ENCODE measurements at regions not wholly inside any gene's neighbourhood (a gene's known extent, or its start where the extent isn't known, plus 50 kb on each side); places are given as distances from the start of the nearest gene placed in this dataset.
"Not testable (repeated sequence)": the region's sequence is repeated elsewhere in the genome, so short reads cannot be mapped to it uniquely, and the experiment has no call there.

DNA sequence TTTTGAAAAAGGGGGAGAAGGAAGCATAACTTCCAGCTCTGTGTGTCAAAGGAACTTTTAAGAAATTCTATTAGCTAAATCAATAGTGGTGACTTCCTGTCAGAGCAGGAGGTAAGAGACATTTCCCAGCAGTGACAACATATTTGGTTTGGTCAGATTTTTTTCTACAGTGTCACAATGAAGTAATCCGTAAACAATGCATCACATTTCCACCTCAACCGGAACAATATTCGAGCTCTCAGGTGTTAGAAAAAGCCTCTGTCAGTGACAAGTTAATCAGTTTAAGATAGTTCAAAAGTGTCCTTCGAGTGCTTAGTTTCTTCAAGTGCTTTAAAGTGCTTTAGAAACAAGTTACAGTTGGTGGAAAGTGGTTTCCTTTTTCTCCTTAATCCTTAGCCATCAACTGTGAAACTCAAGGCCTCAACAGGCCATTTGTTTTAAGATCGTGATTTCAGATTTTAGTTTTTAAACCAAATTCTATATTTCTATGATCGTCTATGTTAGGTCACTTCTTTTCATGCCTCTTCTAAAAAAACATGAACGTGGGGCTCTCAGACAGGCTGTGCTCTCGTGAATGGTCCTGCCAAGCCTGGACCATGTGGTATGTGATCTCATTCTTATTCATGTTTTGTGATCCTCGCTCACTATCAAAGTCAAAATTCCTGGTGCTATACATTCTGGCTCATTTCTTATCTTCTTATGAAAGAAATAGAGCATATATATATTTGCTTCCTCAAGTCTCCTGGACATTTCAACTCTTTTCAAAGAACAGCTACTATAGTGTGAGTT is 181.9 kb upstream of the HMHB1 start:
- DNase-seq (ENCODE audit: low read depth): no peak

GRCh38 chr5:143625048-143625447 is 186.9 kb upstream of the HMHB1 start:
- not testable (repeated sequence) for DNase-seq (ENCODE audit: low read depth)

- no peak for DNase-seq (ENCODE audit: low read depth)
Observed at GRCh38 chr5:143624465-143624864, 187.5 kb upstream of the HMHB1 start.

DNA sequence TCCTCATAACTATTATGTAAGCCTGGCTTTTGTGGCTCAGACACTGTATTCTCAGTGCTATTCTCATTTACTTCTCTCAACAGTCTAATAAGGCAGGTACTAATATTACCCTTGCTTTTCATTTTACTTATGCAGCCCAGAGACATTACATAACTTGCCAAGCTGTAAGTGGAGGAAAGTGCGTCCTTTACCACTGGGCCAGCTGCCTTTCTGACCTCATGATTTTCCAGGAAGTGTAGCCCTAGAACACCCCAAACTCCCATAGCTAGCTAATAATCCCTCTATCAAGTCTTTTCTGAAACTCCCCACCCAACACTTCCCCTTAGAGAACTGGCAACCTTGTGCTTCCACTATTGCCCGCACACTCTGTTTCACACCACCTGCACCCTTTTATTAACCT is 192.9 kb upstream of the HMHB1 start:
- DNase-seq (ENCODE audit: low read depth): no peak

DNA sequence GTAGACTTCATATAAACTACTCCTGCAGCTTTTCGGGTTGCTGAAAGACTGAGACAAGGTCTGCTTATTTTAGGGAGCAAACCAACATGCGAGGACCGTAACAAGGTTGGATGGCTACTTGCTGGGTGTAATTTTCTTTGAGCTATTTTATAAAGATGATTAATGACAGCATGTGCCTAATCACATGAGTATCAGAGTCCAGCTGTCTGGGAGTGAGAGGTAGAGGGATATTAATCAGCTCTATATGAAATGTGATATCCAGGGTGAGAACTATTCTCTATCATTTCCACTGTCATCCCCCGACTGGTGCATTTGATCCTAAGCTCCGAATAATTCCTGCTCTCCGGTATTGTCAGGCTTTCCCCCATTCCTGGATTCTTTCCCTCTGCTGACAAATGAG is 193.8 kb upstream of the HMHB1 start:
- DNase-seq (ENCODE audit: low read depth): no peak

GRCh38 chr5:143614831-143615230 is 197.1 kb upstream of the HMHB1 start:
- no peak for DNase-seq (ENCODE audit: low read depth)

GRCh38 chr5:143613329-143613728 is 198.6 kb upstream of the HMHB1 start:
- DNase-seq (ENCODE audit: low read depth): no peak

DNA sequence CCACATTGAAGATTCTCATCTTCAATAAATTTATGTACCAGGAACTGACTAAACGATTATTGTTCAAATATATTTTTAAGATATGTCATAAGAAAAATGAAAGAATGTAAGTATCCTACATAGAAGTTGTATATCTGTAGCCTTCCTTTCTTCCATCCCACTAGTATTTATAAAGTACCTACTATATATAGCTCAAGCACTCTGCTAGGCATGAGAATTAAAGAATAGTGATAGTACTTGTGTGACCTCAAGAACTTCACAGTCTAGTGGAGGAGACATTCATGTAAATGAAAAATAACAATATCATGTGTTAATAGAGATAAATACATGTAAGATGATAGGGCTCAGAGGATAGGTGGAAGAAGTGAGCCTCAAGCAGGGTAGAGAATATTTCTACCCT is 201.0 kb upstream of the HMHB1 start:
- DNase-seq (ENCODE audit: low read depth): no peak

- no peak for DNase-seq (ENCODE audit: low read depth)
Observed at GRCh38 chr5:143606043-143606752, 202.7 kb upstream of the NR3C1 start.

GRCh38 chr5:143605403-143606005 is 202.0 kb upstream of the NR3C1 start:
- DNase-seq (ENCODE audit: low read depth): no peak

DNA sequence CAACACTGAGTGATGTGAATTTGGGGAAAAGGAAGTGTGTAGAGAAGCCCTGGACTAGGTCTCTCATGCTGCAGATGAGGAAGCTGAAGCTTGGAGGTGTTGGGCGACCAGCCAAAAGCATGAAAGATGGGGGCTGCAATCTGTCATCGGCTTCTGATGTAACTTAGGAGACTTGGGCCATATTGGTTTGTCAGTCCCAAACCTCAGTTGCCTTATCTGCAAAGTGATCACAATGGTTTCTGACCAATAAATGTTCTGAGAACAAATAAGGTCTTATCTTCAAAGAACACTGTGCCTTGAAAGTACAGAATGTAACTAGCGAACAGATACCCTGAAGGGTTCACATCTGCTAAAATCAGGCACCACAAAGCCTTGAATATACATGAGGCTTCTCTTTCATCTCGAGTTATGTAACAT is 198.4 kb upstream of the NR3C1 start:
- no peak for DNase-seq (ENCODE audit: low read depth)

DNA sequence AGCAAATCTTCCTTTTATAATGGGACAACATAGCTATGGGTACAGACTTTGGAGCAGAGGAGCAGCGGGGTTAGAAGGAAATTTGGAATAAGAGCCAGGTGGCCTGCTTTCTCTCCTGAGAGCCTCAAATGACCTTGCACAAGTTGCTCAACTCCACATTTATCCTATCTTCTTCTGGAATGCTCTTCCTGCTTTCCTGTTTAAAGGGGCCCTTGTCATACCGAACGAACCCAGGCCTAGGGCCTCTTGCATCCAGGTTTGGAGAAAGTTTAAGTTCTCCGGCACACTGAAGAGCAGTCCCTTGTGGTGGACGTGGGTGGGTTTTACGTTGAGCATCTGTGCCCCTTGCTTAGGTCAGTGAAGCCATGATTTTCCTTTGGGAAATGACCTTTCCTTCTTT is 197.9 kb upstream of the NR3C1 start:
- DNase-seq (ENCODE audit: low read depth): no peak

DNA sequence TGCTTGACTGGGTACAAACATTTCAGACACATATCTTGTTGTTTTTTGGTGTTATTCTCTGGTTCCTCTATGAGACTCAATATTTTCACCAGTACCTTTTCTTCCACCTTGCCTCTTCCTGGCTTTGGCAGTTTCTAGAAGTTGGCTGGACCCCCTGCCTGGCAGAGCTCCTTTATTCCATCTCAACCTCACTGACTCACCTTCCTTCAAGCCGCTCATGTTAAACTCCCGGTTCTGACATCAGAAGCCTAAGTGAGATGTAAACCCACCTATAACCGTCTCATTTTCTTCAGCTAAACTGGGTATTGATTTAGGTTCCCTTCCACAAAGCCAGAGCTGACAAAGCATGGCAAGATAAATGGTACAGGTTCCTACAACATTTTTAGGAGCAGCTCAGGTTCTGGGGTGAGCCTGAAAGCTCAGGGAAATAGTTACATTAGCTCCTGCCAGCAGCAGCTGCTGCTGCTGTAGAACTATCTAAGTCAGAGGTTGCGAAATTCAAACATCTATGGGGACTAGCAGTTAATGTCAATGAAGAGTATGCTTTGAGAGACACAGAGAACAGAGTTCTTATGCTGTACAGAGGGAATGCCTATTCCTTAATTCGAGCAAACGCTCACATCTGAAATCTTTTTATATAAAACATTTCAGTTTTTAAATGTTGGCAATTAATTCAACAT is 197.1 kb upstream of the NR3C1 start:
- no peak for DNase-seq (ENCODE audit: low read depth)

DNA sequence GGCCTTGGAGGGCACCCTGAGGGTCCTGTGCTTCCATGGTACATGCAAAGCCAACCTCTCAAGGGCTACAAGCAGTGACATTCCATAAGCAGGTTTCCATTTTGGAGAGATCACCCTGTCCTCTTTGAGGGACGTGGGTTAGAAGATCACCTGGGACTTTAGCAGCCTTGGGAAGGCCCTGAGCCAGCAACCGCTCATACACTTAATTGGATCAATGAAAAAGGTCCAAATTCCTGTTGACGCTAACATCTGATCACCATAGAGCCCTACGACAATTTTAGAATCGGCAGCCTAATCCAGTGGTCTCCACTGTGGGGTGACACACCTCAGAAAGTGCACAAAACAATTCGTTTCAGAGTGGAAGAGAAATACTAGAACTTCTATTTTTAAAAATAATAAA is 196.0 kb upstream of the NR3C1 start:
- no peak for DNase-seq (ENCODE audit: low read depth)

- no peak for DNase-seq (ENCODE audit: low read depth)
Observed at GRCh38 chr5:143596824-143597223, 193.3 kb upstream of the NR3C1 start.

GRCh38 chr5:143594902-143595818 is 191.7 kb upstream of the NR3C1 start:
- DNase-seq (ENCODE audit: low read depth): no peak

- DNase-seq (ENCODE audit: low read depth): no peak
Observed at GRCh38 chr5:143593723-143594122, 190.2 kb upstream of the NR3C1 start.

DNA sequence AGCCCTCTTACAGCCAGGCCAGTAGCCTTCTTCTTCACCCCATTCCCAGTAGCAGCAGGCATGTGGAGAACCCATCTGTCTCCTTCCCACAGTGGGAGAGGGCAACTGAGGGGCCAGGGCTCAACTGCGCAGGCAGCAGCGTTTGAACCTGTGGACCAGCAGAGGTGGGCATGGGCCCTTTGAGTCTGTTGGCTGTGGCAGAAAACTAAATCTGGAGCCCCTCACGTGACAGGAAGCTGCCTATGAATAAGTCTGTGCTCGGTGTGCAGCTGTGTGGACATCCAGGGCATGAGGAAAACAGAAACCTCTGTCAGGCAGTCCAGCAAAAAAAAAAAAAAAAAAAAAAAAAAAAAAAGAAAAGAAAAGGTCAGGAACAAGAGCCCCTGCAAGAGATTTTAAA is 189.2 kb upstream of the NR3C1 start:
- DNase-seq (ENCODE audit: low read depth): no peak

GRCh38 chr5:143588933-143589662 is 185.6 kb upstream of the NR3C1 start:
- no peak for DNase-seq (ENCODE audit: low read depth)

DNA sequence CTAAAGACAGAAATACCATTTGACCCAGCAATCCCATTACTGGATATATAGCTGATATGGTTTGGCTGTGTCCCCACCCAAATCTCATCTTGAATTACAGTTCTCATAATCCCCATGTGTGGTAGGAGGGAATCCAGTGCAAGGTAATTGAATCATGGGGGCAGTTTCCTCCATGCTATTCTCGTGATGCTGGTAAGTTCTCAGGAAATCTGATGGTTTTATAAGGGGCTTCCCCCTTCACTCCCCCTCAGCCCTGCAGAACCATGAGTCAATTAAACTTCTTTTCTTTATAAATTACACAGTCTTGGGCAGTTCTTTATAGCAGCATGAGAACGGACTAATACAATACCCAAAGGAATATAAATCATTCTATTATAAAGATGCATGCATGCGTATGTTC is 184.6 kb upstream of the NR3C1 start:
- not testable (repeated sequence) for DNase-seq (ENCODE audit: low read depth)

Data from activated T-cell treated with anti-CD3 and anti-CD28 coated beads for 48 hours (primary cell).